GM18508 (cell line): ENCODE measurements at regions not wholly inside any gene's neighbourhood (a gene's known extent, or its start where the extent isn't known, plus 50 kb on each side); places are given as distances from the start of the nearest gene placed in this dataset.

Experiments
- ATAC-seq: cut with Tn5 transposase; IDR thresholded peaks from one replicate; pipeline ENCODE4 v1.9.1; 2021; ENCODE audit warnings: moderate number of reproducible peaks; ENCODE audit not compliant: insufficient read depth, unreplicated experiment

GRCh38 chr14:38777401-38777800 lies 325.6 kb downstream of the SEC23A start:
- ATAC-seq: no peak

DNA sequence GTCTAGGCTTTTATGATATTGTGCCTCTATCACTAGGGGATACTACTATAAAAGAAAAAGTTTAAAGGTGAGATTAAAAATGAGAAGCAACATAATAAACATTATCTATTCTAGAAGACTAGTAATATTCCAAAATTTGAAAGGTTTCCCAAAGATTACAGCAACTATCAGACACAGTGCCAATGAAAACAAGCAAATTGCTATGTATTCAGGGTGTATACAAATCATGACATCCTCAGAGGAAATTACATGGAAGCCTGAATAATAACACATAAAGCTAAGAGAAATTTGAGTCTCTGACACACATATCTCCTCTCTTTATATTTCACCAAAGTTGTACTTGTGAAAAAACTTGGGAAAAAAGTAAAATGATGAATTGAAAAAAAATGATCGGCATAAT lies 327.0 kb downstream of the SEC23A start:
- no peak for ATAC-seq

GRCh38 chr14:38774162-38774561 lies 328.9 kb downstream of the SEC23A start:
- no peak for ATAC-seq

DNA sequence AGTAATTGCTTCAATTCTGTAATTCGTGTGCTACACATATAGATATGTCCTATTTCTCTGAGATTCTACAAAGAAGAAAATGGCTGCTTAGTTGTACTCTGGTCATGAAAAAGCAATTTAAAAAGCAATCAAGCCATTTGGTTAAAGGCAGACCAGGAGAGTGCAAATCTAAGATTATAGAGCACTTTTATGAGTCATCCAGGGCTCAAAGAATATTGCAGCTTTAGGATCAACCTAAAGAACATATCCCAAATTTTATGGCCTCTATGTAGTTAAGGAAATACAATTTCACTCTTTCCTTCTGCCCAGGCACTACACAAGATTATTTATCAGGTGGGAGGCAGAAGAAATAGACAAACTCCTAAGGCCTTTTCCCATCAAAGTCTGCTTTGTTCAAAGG lies 332.8 kb downstream of the SEC23A start:
- no peak for ATAC-seq

DNA sequence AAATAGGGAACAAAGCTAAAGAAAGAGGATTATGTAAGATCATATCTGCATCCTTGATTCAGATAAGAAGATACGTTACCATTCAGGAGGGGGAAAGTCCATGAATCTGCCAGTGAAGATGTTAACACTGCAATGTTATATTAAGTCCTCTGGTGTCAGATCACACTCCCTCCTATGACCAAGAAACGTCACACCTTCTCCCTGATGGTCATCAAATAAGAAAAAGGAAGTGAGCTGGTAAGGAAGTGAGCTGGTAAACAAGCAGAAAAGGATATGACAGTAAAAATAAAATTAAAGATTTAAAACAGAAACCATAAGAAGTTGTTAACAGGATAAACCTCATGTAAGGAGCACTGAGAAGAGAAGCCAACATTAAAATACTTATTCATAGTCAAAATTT lies 340.2 kb downstream of the SEC23A start:
- no peak for ATAC-seq

DNA sequence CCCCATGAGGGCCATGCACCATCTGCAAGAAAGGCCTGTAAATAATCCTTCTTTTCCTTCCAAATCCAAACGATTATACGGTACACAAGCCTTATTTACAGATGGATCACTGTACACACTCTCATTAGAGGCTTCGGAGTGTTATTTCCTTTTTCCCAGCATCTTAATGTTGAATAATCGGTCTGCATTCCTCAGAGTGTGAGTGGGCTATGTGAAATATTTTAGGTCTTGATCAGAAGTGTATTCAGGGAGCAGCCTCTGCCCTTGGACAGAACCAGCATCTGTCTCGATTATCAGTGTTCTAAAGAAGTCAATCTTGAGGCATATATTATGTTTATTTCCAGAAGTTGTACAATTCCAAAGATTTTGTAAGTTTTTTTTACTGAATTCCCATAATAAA lies 340.6 kb downstream of the SEC23A start:
- ATAC-seq: no peak

- no peak for ATAC-seq
Measured at GRCh38 chr14:38761033-38761432, 342.0 kb downstream of the SEC23A start.

DNA sequence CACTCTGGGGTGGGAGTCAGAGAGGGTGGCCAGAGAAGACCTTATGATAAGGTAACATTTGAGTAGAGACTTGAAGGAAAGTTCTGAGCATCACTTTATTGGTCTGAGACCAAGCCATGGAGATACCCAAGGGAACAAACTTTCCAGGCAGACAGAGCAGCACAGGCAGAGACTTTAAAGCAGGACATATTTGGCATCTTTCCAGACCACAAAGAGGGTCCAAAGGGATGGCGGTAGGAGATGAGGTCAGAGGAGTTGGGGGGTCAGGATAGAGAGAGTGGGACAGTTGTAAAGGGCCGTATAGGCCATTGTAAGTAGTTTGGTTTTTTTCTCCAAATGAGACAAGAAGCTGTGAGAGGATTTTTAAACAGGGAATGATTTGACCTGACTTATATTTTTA lies 344.4 kb downstream of the SEC23A start:
- no peak for ATAC-seq

- no peak for ATAC-seq
Measured at GRCh38 chr14:38755036-38755435, 348.0 kb downstream of the SEC23A start.

- no peak for ATAC-seq
Measured at GRCh38 chr14:38752750-38753149, 350.3 kb downstream of the SEC23A start.

DNA sequence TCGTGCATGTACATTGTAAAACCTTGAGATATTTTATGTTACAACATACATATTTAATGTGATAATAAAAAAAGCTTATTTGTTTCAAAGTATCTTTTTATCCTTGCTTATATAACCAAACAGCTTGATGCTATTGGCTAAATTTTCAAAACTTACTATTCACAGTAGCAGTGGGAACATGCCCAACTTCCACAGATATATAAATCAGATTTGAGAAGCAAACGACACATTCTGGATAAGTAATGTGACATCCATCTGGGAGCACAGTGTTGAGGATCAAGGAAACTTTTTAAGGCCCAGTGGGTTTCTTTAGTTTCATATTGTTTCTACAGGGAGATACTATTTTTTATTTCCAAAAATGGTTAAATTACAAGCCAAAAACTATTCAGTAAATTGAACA lies 350.7 kb downstream of the SEC23A start:
- ATAC-seq: no peak

- ATAC-seq: no peak
Measured at GRCh38 chr14:38751459-38751858, 351.6 kb downstream of the SEC23A start.

- ATAC-seq: no peak
Measured at GRCh38 chr14:38749936-38750335, 353.1 kb downstream of the SEC23A start.

GRCh38 chr14:38745861-38746260 lies 357.2 kb downstream of the SEC23A start:
- no peak for ATAC-seq

GRCh38 chr14:38743966-38744584 lies 359.0 kb downstream of the SEC23A start:
- no peak for ATAC-seq

DNA sequence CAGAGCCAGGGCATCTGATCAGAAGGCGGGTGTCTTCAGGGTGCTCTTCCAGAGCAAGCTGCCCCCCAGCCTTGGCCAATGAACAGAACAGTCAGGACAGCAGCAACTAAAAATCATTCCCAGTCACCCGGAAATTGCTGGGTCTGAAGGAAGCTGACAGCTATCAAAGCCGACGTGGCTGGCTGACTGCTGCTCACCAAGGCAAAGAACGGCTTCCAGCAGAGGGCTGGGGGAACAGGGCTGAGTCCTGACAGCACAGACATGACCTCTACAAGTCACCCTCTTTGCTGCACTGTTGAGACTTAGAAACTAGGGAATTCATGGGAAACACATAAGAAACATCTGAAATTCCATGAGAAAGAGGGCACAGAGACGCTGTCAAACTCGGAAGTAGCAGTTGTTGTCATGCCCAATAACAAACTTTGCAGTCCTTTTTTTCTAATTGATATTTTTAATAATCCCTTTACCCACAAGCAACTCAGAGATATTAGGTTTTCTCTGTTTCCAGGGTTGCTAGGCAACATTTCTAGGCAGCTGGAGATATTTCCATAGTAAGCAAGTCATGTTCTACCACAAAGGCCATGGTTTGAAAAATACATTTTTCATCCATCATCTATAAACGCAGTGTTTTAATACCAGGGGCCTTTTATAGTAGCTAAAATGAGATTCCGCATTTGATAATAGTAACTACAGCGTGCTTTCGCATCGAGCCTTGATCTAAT lies 365.2 kb downstream of the SEC23A start:
- ATAC-seq: no peak

- no peak for ATAC-seq
Measured at GRCh38 chr14:38735005-38735404, 368.0 kb downstream of the SEC23A start.

DNA sequence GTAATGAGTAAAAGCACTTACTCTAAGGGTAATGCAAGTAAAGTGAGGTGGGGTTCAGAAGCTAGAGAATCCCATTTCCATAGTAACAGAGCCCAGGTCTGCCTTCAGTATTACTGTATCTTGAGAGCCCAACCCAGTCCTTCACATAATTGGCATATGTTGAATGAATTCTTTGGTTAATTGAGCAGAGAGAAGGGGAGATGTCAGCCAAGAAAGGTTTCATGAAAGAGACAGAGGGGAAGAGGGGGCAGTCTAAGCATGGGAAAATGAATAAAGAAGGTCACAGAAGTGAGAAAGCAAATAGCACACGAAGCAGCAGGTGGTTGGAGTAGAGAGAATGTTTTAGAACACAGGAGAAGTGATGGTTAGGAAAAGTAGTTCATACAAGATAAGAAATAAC lies 371.1 kb downstream of the SEC23A start:
- ATAC-seq: no peak

DNA sequence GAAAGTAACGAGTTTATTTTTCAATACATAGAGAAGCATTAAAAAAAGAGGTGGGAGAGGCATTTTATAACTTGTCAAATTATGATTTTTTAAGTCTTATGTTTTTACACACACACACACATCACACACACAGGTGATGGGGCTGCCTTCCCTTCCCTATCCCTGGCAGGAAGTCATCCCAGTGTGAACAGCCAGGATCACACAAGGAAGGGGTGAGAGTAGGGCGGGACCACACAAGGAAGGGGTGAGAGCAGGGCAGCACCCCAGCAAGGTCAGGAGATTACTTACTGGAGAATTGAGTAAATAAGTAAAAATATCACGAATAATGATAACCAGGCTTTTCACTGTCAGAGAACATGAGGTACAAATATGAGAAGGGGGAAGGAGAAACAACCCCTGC lies 372.6 kb downstream of the SEC23A start:
- no peak for ATAC-seq

- no peak for ATAC-seq
Measured at GRCh38 chr14:38727731-38728130, 375.3 kb downstream of the SEC23A start.

DNA sequence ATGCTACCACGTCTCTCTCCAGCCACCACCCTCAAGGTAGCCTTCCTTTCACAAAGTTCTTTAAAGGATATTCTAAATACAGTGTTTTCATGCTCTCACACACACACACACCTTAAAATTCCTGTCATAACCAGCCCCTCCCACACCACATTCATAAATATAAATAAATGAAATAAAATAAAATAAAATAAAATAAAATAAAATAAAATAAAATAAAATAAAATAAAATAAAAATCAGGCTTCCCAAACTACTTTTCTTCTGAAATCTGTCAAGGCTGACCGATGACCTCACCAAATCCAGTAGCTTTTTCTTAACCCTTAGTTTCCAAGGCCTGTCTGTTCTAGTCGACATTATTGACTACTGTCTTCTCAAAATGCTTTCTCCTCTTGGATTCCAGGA lies 378.4 kb downstream of the SEC23A start:
- ATAC-seq: no peak

GRCh38 chr14:38723959-38724358 lies 379.1 kb downstream of the SEC23A start:
- ATAC-seq: no peak
